IMR-90 (cell line): ENCODE measurements at regions not wholly inside any gene's neighbourhood (a gene's known extent, or its start where the extent isn't known, plus 50 kb on each side); places are given as distances from the start of the nearest gene placed in this dataset.

Experiments
- ATAC-seq: fragments of 200-7000 bp; cut with Tn5 transposase; 2 replicates; pipeline ENCODE4 v1.9.1; 2020; ENCODE audit warnings: low read depth, mild to moderate bottlenecking, moderate library complexity
- BruUV-seq: library from RNA; stranded (reverse); fragments of 400-500 nt; replicated peaks from 2 replicates; lab custom pipeline; 2021; lab: Mats Ljungman, UMichigan
- CTCF ChIA-PET: fragments of 300-600 bp; formaldehyde crosslinking; extraction: SDS; loops from one replicate; lab custom pipeline; 2021; ENCODE audit warnings: antibody characterized with exemption; lab: Yijun Ruan, JAX
- POLR2A ChIA-PET: fragments of 300-600 bp; sonication (Branson Sonifier 250); formaldehyde crosslinking; loops from one replicate; lab custom pipeline; 2022; ENCODE audit warnings: antibody characterized with exemption; ENCODE audit not compliant: unreplicated experiment; lab: Charles Lee
- DNase-seq: peaks from one replicate; pipeline ENCODE4 v3.0.0; 2013
- H2AFZ ChIP-seq: replicated peaks from 2 replicates; pipeline ENCODE3; 2013; ENCODE audit warnings: low read length, mild to moderate bottlenecking; ENCODE audit not compliant: poor library complexity
- H2AK5ac ChIP-seq: 2 replicates; pipeline ENCODE4 v1.6.1; 2013; ENCODE audit warnings: low read depth, low read length, inconsistent platforms
- H2AK9ac ChIP-seq: replicated peaks from 2 replicates; pipeline ENCODE3; 2013; ENCODE audit warnings: mild to moderate bottlenecking, low read depth, low read length, moderate library complexity; ENCODE audit not compliant: poor library complexity
- H2BK120ac ChIP-seq: 2 replicates; pipeline ENCODE4 v1.6.1; 2013; ENCODE audit warnings: low read depth, low read length, inconsistent platforms
- H2BK15ac ChIP-seq: 3 replicates; pipeline ENCODE4 v1.6.1; 2013; ENCODE audit warnings: low read depth, low read length, inconsistent platforms
- H2BK20ac ChIP-seq: 2 replicates; pipeline ENCODE4 v1.6.1; 2013; ENCODE audit warnings: low read depth, mild to moderate bottlenecking, inconsistent platforms, low read length, moderate library complexity
- H2BK5ac ChIP-seq: 2 replicates; pipeline ENCODE4 v1.6.1; 2013; ENCODE audit warnings: mild to moderate bottlenecking, low read depth, low read length, inconsistent platforms; ENCODE audit not compliant: poor library complexity, severe bottlenecking
- H3K14ac ChIP-seq: replicated peaks from 2 replicates; pipeline ENCODE4 v1.6.1; 2013; ENCODE audit warnings: low read depth, low read length, inconsistent platforms
- H3K18ac ChIP-seq: 2 replicates; pipeline ENCODE4 v1.6.1; 2013; ENCODE audit warnings: low read depth, low read length, control low read depth
- H3K23ac ChIP-seq: 2 replicates; pipeline ENCODE4 v1.6.1; 2013; ENCODE audit warnings: low read depth, low read length, inconsistent platforms
- H3K27ac ChIP-seq: 2 replicates; pipeline ENCODE4 v1.5.1; 2013; ENCODE audit warnings: mild to moderate bottlenecking, control low read depth, low read length; ENCODE audit not compliant: insufficient read depth
- H3K27me3 ChIP-seq: 2 replicates; pipeline ENCODE4 v1.6.1; 2013; ENCODE audit warnings: low read length; ENCODE audit not compliant: control insufficient read depth, insufficient read depth
- H3K36me3 ChIP-seq: 2 replicates; pipeline ENCODE4 v1.6.1; 2013; ENCODE audit warnings: low read length, mixed read lengths; ENCODE audit not compliant: control insufficient read depth, insufficient read depth
- H3K4ac ChIP-seq: 2 replicates; pipeline ENCODE4 v1.6.1; 2013; ENCODE audit warnings: low read depth, low read length, inconsistent platforms
- H3K4me1 ChIP-seq: 2 replicates; pipeline ENCODE4 v1.6.1; 2013; ENCODE audit warnings: low read length, mixed read lengths; ENCODE audit not compliant: control insufficient read depth, insufficient read depth
- H3K4me2 ChIP-seq: 2 replicates; pipeline ENCODE4 v1.6.1; 2013; ENCODE audit warnings: low read depth, mild to moderate bottlenecking, control low read depth, low read length, moderate library complexity
- H3K4me3 ChIP-seq: 2 replicates; pipeline ENCODE4 v1.5.1; 2013; ENCODE audit warnings: low read depth, mild to moderate bottlenecking, control low read depth, low read length, moderate library complexity; ENCODE audit not compliant: insufficient read depth
- H3K56ac ChIP-seq: 2 replicates; pipeline ENCODE4 v1.6.1; 2013; ENCODE audit warnings: low read length, inconsistent platforms; ENCODE audit not compliant: insufficient read depth; ENCODE audit errors: extremely low read depth
- H3K79me1 ChIP-seq, 2 experiments: 2 replicates each; pipeline ENCODE4 v1.6.1; 2013; ENCODE audit warnings: low read length in 2 of 2, inconsistent platforms in 1 of 2, low read depth in 1 of 2
- H3K9ac ChIP-seq: 2 replicates; pipeline ENCODE4 v1.6.1; 2013; ENCODE audit warnings: low read depth, low read length, control low read depth
- H3K9me1 ChIP-seq: 2 replicates; pipeline ENCODE4 v1.6.1; 2013; ENCODE audit warnings: low read length, inconsistent platforms; ENCODE audit not compliant: insufficient read depth
- H3K9me3 ChIP-seq: 2 replicates; pipeline ENCODE4 v1.6.1; 2013; ENCODE audit warnings: low read length; ENCODE audit not compliant: control insufficient read depth, insufficient read depth
- H4K20me1 ChIP-seq: 2 replicates; pipeline ENCODE4 v1.6.1; 2013; ENCODE audit warnings: low read length, inconsistent platforms; ENCODE audit not compliant: insufficient read depth
- H4K5ac ChIP-seq: 2 replicates; pipeline ENCODE4 v1.6.1; 2013; ENCODE audit warnings: mild to moderate bottlenecking, low read depth, low read length, control low read depth
- H4K8ac ChIP-seq, 2 experiments: 2 replicates each; pipeline ENCODE4 v1.6.1; 2013; ENCODE audit warnings: low read depth in 2 of 2, low read length in 2 of 2, control low read depth in 1 of 2, inconsistent platforms in 1 of 2
- H4K91ac ChIP-seq: 2 replicates; pipeline ENCODE4 v1.6.1; 2013; ENCODE audit warnings: low read depth, low read length, inconsistent platforms; ENCODE audit not compliant: insufficient read depth
- CEBPB ChIP-seq: IDR thresholded peaks from 2 replicates; pipeline ENCODE4 v1.6.1; 2012; ENCODE audit warnings: low read depth, low read length, improper control_type of control experiment
- CTCF ChIP-seq: conservative IDR thresholded peaks from 2 replicates; pipeline ENCODE4 v1.5.1; 2012; ENCODE audit warnings: mild to moderate bottlenecking, low read depth, low read length, improper control_type of control experiment
- MXI1 ChIP-seq: IDR thresholded peaks from 2 replicates; pipeline ENCODE4 v1.6.1; 2012; ENCODE audit warnings: low read depth, mild to moderate bottlenecking, low read length, moderate library complexity, borderline replicate concordance
- NFE2L2 ChIP-seq: fragments of 150-350 bp; IDR thresholded peaks from 2 replicates; pipeline ENCODE4 v1.6.1; 2016; ENCODE audit warnings: low read depth, mild to moderate bottlenecking, low read length
- whole genome bisulfite sequencing, 2 experiments: methylation state at CpG; one replicate each; pipeline versions ENCODE4 v1.1.5 to v1.1.7; 2013; ENCODE audit warnings: missing lambda C conversion rate in 2 of 2; ENCODE audit not compliant: insufficient read length in 1 of 2; ENCODE audit errors: extremely low coverage in 2 of 2; 5-methylcytosine and 5-hydroxymethylcytosine counted together
- dilution Hi-C: fragments of 300-500 bp; cut with HindIII; formaldehyde crosslinking; loops from one replicate; pipeline ENCODE4 v1.14.3; 2018; ENCODE audit warnings: low sequenced_read_pairs; ENCODE audit not compliant: unreplicated experiment
- in situ Hi-C: fragments of 300-500 bp; cut with MboI; formaldehyde crosslinking; loops from 3 replicates; pipeline ENCODE4 v1.14.3; 2019; ENCODE audit warnings: low sequenced_read_pairs, inconsistent platforms, mixed read lengths
- intact Hi-C: fragments of 100-400 bp; cut with micrococcal nuclease; formaldehyde crosslinking; loops from 2 replicates; pipeline ENCODE4 v1.10.0; 2022

- Histone ChIP-seq H2BK15ac (no peak overlapping the region), H3K27ac (no peak overlapping the region), H3K56ac (no peak overlapping the region), H4K91ac (no peak overlapping the region), H3K9me3 (no peaks in the 10 kb centered on the region), H3K23ac (no peak overlapping the region), H3K27me3 (no peaks in the 10 kb centered on the region), H2AK5ac (no peak overlapping the region), H3K4me2 (no peak overlapping the region), H2BK120ac (no peak overlapping the region), H2BK20ac (no peak overlapping the region), H2BK5ac (no peak overlapping the region), H4K8ac (no peak overlapping the region), H4K5ac (no peak overlapping the region), H4K20me1 (no peaks in the 10 kb centered on the region), H3K9me1 (no peaks in the 10 kb centered on the region), H3K18ac (no peak overlapping the region), H3K4me3 (no peak overlapping the region), H2AK9ac (no peak overlapping the region), H3K36me3 (no peaks in the 10 kb centered on the region), H3K9ac (no peak overlapping the region), H3K4me1 (no peaks in the 10 kb centered on the region), H2AFZ (no peak overlapping the region), H3K79me1 (no peaks in the 10 kb centered on the region), H3K14ac (no peak overlapping the region), H3K4ac (no peak overlapping the region)
- DNase-seq = no peak
- ATAC-seq = no peak
- intact Hi-C loops (no loop called here), in situ Hi-C loops (no loop called here), dilution Hi-C loops (no loop called here)
- no CpG with 5 or more reads among the region's 2 CpGs for WGBS, 2 experiments
- CTCF ChIA-PET = no interaction called here
- POLR2A ChIA-PET = interaction anchor here (0.6 kb wide), 1 partner anchor 235 kb away, joined by 3 read pairs; no protein-coding TSS in a partner anchor
- BruUV-seq = no TSS peak
- no peak for TF ChIP-seq MXI1
- TF ChIP-seq NFE2L2 = no peak
- TF ChIP-seq CEBPB = no peak
- TF ChIP-seq CTCF = no peak
Observed at GRCh38 chr13:55538424-55538823, 1602.3 kb upstream of the PRR20A start.
